ENCODE measurements at regions not wholly inside any gene's neighbourhood (a gene's known extent, or its start where the extent isn't known, plus 50 kb on each side); places are given as distances from the start of the nearest gene placed in this dataset.

- Histone ChIP-seq H3K9me3 (no peaks in the 10 kb centered on the region), H3K27me3 (no peaks in the 10 kb centered on the region), H3K36me3 (no peaks in the 10 kb centered on the region), H3K27ac (peak overlapping the region; percentile 78 to 82 (median 80)), H3K4me3 (no peak overlapping the region), H3K4me1 (peaks cover 0 to 46% (median 28%) of the 10 kb centered on the region in 4 donors)
- 35 to 42% methylated on average over 5 of the region's 5 CpGs for WGBS, 2 donors (ENCODE audit: low coverage in 1 of 2)
- in situ Hi-C loops (cut with MboI; ENCODE audit: low pct_ligation_motif_present in 1 of 4, low pct_unique_long_range_greater_than_20kb in 1 of 4, low sequenced_read_pairs in 3 of 4) (loop anchor here in 3 of 4 donors (5.0 to 10.0 kb wide), 4 partner anchors 107 to 297 kb away; no protein-coding TSS in a partner anchor), intact Hi-C loops (cut with DNase I; ENCODE audit: low total_unique reads) (loop anchor here (5.0 kb wide), 1 partner anchor 299 kb away; no protein-coding TSS in a partner anchor)
- peak in 1 of 3 donors; percentile 48 for TF ChIP-seq POLR2AphosphoS5 (IDR thresholded peaks at IDR 0.05)
- TF ChIP-seq CTCF (IDR thresholded peaks at IDR 0.05) = no peak
- no peak for TF ChIP-seq POLR2A (IDR thresholded peaks at IDR 0.05)
- TF ChIP-seq EP300 (IDR thresholded peaks at IDR 0.05; ENCODE audit: low read depth) = no peak
- DNase-seq = peak; percentile 43
These were observed 147.4 kb downstream of the BBOX1 start for GRCh38 chr11:27187848-27188621.

- peak overlapping the region; percentile 78 to 82 (median 80) for H3K27ac ChIP-seq
- no peak for DNase-seq
- 52 to 69% methylated on average over 2 to 4 of the region's 4 CpGs for WGBS, 2 donors (ENCODE audit: low coverage in 1 of 2)
- intact Hi-C loops (cut with DNase I; ENCODE audit: low total_unique reads) = loop anchor here (5.0 kb wide), 1 partner anchor 300 kb away; no protein-coding TSS in a partner anchor
- no peaks in the 10 kb centered on the region for H3K36me3 ChIP-seq
- H3K4me3 ChIP-seq = no peak overlapping the region
- no peaks in the 10 kb centered on the region for H3K27me3 ChIP-seq
- peaks cover 0 to 46% (median 28%) of the 10 kb centered on the region in 4 donors for H3K4me1 ChIP-seq
- in situ Hi-C loops (cut with MboI; ENCODE audit: low pct_ligation_motif_present in 1 of 4, low pct_unique_long_range_greater_than_20kb in 1 of 4, low sequenced_read_pairs in 3 of 4) = loop anchor here in 3 of 4 donors (5.0 to 10.0 kb wide), 4 partner anchors 108 to 298 kb away; no protein-coding TSS in a partner anchor
- TF ChIP-seq CTCF (IDR thresholded peaks at IDR 0.05) (no peak), EP300 (IDR thresholded peaks at IDR 0.05; ENCODE audit: low read depth) (no peak), POLR2AphosphoS5 (IDR thresholded peaks at IDR 0.05) (no peak), POLR2A (IDR thresholded peaks at IDR 0.05) (no peak)
- H3K9me3 ChIP-seq = no peaks in the 10 kb centered on the region
These were observed 146.6 kb downstream of the BBOX1 start for GRCh38 chr11:27187075-27187847.

- Histone ChIP-seq H3K27me3 (no peaks in the 10 kb centered on the region), H3K27ac (peak overlapping the region; percentile 78 to 82 (median 80)), H3K4me3 (no peak overlapping the region), H3K9me3 (no peaks in the 10 kb centered on the region), H3K36me3 (no peaks in the 10 kb centered on the region), H3K4me1 (peaks cover 0 to 46% (median 28%) of the 10 kb centered on the region in 4 donors)
- in situ Hi-C loops (cut with MboI; ENCODE audit: low pct_ligation_motif_present in 1 of 4, low pct_unique_long_range_greater_than_20kb in 1 of 4, low sequenced_read_pairs in 3 of 4) = loop anchor here in 3 of 4 donors (5.0 to 10.0 kb wide), 4 partner anchors 108 to 298 kb away; no protein-coding TSS in a partner anchor
- TF ChIP-seq CTCF (IDR thresholded peaks at IDR 0.05) (no peak), EP300 (IDR thresholded peaks at IDR 0.05; ENCODE audit: low read depth) (no peak), POLR2AphosphoS5 (IDR thresholded peaks at IDR 0.05) (no peak), POLR2A (IDR thresholded peaks at IDR 0.05) (no peak)
- intact Hi-C loops (cut with DNase I; ENCODE audit: low total_unique reads) = loop anchor here (5.0 kb wide), 1 partner anchor 301 kb away; no protein-coding TSS in a partner anchor
- DNase-seq = no peak
These were observed 146.0 kb downstream of the BBOX1 start for GRCh38 chr11:27186580-27186979.

Data from transverse colon (tissue), 4 donors.